ENCODE measurements at regions not wholly inside any gene's neighbourhood (a gene's known extent, or its start where the extent isn't known, plus 50 kb on each side); places are given as distances from the start of the nearest gene placed in this dataset.

GRCh38 chr16:86459266-86459665 lies 51.1 kb upstream of the FOXF1 start:
- DNase-seq: no peak
